ENCODE measurements at regions not wholly inside any gene's neighbourhood (a gene's known extent, or its start where the extent isn't known, plus 50 kb on each side); places are given as distances from the start of the nearest gene placed in this dataset.

DNA sequence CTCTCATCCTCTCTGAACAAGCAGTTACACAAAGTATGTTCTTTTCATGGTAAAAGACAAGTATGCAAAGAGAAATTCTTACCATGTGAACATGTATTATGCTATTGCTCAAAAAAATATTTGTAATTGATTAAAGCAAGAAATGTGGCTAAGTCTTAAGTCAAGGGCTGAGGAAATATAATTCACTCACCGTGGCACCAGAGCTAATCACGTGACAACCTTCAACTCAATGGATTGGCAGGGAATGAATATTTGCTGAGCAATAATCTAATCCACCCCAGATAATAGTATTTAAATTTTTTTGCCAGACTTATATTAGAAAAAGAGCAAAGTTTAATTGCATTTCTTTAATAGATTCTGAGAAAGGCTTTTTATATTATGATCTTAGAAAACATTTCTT is 310.2 kb downstream of the HS3ST1 start:
- Mint-ChIP-seq H3K9me3 (no peaks in the 10 kb centered on the region), H3K27ac (no peak overlapping the region), H3K4me3 (no peak overlapping the region), H3K27me3 (ENCODE audit: low read depth in 2 of 2) (peaks cover 0 to 3% of the 10 kb centered on the region in 2 donors), H3K36me3 (no peaks in the 10 kb centered on the region), H3K4me1 (no peaks in the 10 kb centered on the region)
- Histone ChIP-seq H3K9me3 (ENCODE audit: control insufficient read depth, insufficient read depth, low read length) (peaks cover 2% of the 10 kb centered on the region), H3K36me3 (ENCODE audit: control insufficient read depth, insufficient read depth, low read length) (no peaks in the 10 kb centered on the region), H3K27me3 (ENCODE audit: control insufficient read depth, insufficient read depth, low read length) (no peaks in the 10 kb centered on the region), H3K27ac (ENCODE audit: low read length) (no peak overlapping the region), H3K4me3 (ENCODE audit: low read length) (no peak overlapping the region), H3K4me1 (ENCODE audit: control insufficient read depth, insufficient read depth, low read length) (no peaks in the 10 kb centered on the region)
- DNase-seq (no peak), ATAC-seq (no peak)
- TF ChIP-seq CTCF (IDR thresholded peaks at IDR 0.05) = no peak
- intact Hi-C loops (cut with micrococcal nuclease) = no loop called here
- WGBS (ENCODE audit: insufficient coverage) = 75% methylated on average over 2 of the region's 2 CpGs

DNA sequence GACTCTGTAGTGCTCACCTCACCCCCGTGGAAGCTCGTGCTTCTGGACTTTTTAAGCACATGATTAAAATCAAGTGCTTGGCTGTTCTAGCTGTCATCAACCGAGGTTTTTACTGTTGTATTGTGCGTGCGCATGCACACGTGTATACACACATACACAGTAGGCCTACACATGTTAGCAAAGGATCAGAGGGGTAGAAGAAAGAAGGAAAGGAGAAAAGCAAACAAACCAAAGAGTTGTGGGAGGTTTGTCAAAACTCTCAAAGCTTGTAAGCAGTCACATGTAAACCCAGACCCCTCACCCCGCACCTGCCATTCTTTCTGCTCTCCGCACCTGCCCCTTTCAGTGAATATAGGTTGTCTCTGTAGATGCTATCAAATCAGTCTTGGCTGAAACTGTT is 311.8 kb downstream of the HS3ST1 start:
- Histone ChIP-seq H3K36me3 (ENCODE audit: control insufficient read depth, insufficient read depth, low read length) (no peaks in the 10 kb centered on the region), H3K9me3 (ENCODE audit: control insufficient read depth, insufficient read depth, low read length) (peaks cover 2% of the 10 kb centered on the region), H3K27ac (ENCODE audit: low read length) (no peak overlapping the region), H3K4me3 (ENCODE audit: low read length) (no peak overlapping the region), H3K4me1 (ENCODE audit: control insufficient read depth, insufficient read depth, low read length) (no peaks in the 10 kb centered on the region), H3K27me3 (ENCODE audit: control insufficient read depth, insufficient read depth, low read length) (no peaks in the 10 kb centered on the region)
- Mint-ChIP-seq H3K9me3 (no peaks in the 10 kb centered on the region), H3K27ac (no peak overlapping the region), H3K27me3 (ENCODE audit: low read depth in 2 of 2) (no peaks in the 10 kb centered on the region), H3K4me3 (no peak overlapping the region), H3K36me3 (no peaks in the 10 kb centered on the region), H3K4me1 (no peaks in the 10 kb centered on the region)
- DNase-seq (no peak), ATAC-seq (no peak)
- no peak for TF ChIP-seq CTCF (IDR thresholded peaks at IDR 0.05)
- intact Hi-C loops (cut with micrococcal nuclease) = no loop called here
- WGBS (ENCODE audit: insufficient coverage) = 73% methylated on average over 6 of the region's 8 CpGs

- Histone ChIP-seq H3K27ac (ENCODE audit: low read length) (no peak overlapping the region), H3K27me3 (ENCODE audit: control insufficient read depth, insufficient read depth, low read length) (no peaks in the 10 kb centered on the region), H3K4me1 (ENCODE audit: control insufficient read depth, insufficient read depth, low read length) (no peaks in the 10 kb centered on the region), H3K36me3 (ENCODE audit: control insufficient read depth, insufficient read depth, low read length) (no peaks in the 10 kb centered on the region), H3K9me3 (ENCODE audit: control insufficient read depth, insufficient read depth, low read length) (no peaks in the 10 kb centered on the region), H3K4me3 (ENCODE audit: low read length) (no peak overlapping the region)
- Mint-ChIP-seq H3K9me3 (peaks cover 0 to 3% of the 10 kb centered on the region in 2 donors), H3K27me3 (ENCODE audit: low read depth in 2 of 2) (no peaks in the 10 kb centered on the region), H3K36me3 (no peaks in the 10 kb centered on the region), H3K4me3 (no peak overlapping the region), H3K4me1 (no peaks in the 10 kb centered on the region), H3K27ac (no peak overlapping the region)
- DNase-seq = no peak
- TF ChIP-seq CTCF (IDR thresholded peaks at IDR 0.05) = no peak
- no peak for ATAC-seq
- 41% methylated on average over 2 of the region's 2 CpGs for WGBS (ENCODE audit: insufficient coverage)
- intact Hi-C loops (cut with micrococcal nuclease) = no loop called here
Measured at GRCh38 chr4:11111876-11112275, 316.8 kb downstream of the HS3ST1 start.

GRCh38 chr4:11111370-11111769 is 317.3 kb downstream of the HS3ST1 start:
- intact Hi-C loops (cut with micrococcal nuclease) = no loop called here
- Histone ChIP-seq H3K4me3 (ENCODE audit: low read length) (no peak overlapping the region), H3K27me3 (ENCODE audit: control insufficient read depth, insufficient read depth, low read length) (no peaks in the 10 kb centered on the region), H3K27ac (ENCODE audit: low read length) (no peak overlapping the region), H3K36me3 (ENCODE audit: control insufficient read depth, insufficient read depth, low read length) (no peaks in the 10 kb centered on the region), H3K9me3 (ENCODE audit: control insufficient read depth, insufficient read depth, low read length) (no peaks in the 10 kb centered on the region), H3K4me1 (ENCODE audit: control insufficient read depth, insufficient read depth, low read length) (no peaks in the 10 kb centered on the region)
- Mint-ChIP-seq H3K9me3 (peaks cover 0 to 3% of the 10 kb centered on the region in 2 donors), H3K36me3 (no peaks in the 10 kb centered on the region), H3K27ac (no peak overlapping the region), H3K27me3 (ENCODE audit: low read depth in 2 of 2) (no peaks in the 10 kb centered on the region), H3K4me1 (no peaks in the 10 kb centered on the region), H3K4me3 (no peak overlapping the region)
- WGBS (ENCODE audit: insufficient coverage) = 57% methylated on average over 2 of the region's 2 CpGs
- no peak for ATAC-seq
- no peak for DNase-seq
- TF ChIP-seq CTCF (IDR thresholded peaks at IDR 0.05) = no peak
